Parathyroid adenoma (tissue), 2 donors: ENCODE measurements at regions not wholly inside any gene's neighbourhood (a gene's known extent, or its start where the extent isn't known, plus 50 kb on each side); places are given as distances from the start of the nearest gene placed in this dataset.

Experiments used
- H2AFZ ChIP-seq: fragments of 300-600 bp; sonication (generic); one replicate; pipeline ENCODE4 v1.7.0; 2017; ENCODE audit warnings: antibody characterized with exemption, mild to moderate bottlenecking
- H3K27ac ChIP-seq: fragments of 300-600 bp; sonication (generic); one replicate; pipeline ENCODE4 v1.7.0; 2017
- H3K27me3 ChIP-seq: fragments of 300-600 bp; sonication (generic); one replicate; pipeline ENCODE4 v1.7.0; 2017; ENCODE audit warnings: low read length; ENCODE audit not compliant: control insufficient read depth, insufficient read depth
- H3K36me3 ChIP-seq: fragments of 300-600 bp; sonication (generic); one replicate; pipeline ENCODE4 v1.7.0; 2017; ENCODE audit warnings: low read length; ENCODE audit not compliant: control insufficient read depth, insufficient read depth
- H3K4me1 ChIP-seq: fragments of 300-600 bp; sonication (generic); one replicate; pipeline ENCODE4 v1.7.0; 2017; ENCODE audit warnings: control low read depth
- H3K4me2 ChIP-seq: fragments of 300-600 bp; sonication (generic); one replicate; pipeline ENCODE4 v1.7.0; 2017; ENCODE audit warnings: low read length
- H3K4me3 ChIP-seq: fragments of 300-600 bp; sonication (generic); one replicate; pipeline ENCODE4 v1.7.0; 2017; ENCODE audit warnings: low read depth, low read length
- H3K79me2 ChIP-seq: fragments of 300-600 bp; sonication (generic); one replicate; pipeline ENCODE4 v1.7.0; 2017; ENCODE audit warnings: control low read depth
- H3K9ac ChIP-seq: fragments of 300-600 bp; sonication (generic); one replicate; pipeline ENCODE4 v1.7.0; 2017; ENCODE audit warnings: mild to moderate bottlenecking
- H3K9me3 ChIP-seq: fragments of 300-600 bp; sonication (generic); one replicate; pipeline ENCODE4 v1.7.0; 2017; ENCODE audit warnings: low read length; ENCODE audit not compliant: control insufficient read depth
- TF ChIP-seq, protein P1 (sequence below): fragments of 300-600 bp; sonication (generic); IDR thresholded peaks from one replicate; pipeline ENCODE4 v1.7.0; 2017; ENCODE audit warnings: antibody characterized with exemption, mild to moderate bottlenecking
- donor health status: primary hyperparathyroidism.

DNA sequence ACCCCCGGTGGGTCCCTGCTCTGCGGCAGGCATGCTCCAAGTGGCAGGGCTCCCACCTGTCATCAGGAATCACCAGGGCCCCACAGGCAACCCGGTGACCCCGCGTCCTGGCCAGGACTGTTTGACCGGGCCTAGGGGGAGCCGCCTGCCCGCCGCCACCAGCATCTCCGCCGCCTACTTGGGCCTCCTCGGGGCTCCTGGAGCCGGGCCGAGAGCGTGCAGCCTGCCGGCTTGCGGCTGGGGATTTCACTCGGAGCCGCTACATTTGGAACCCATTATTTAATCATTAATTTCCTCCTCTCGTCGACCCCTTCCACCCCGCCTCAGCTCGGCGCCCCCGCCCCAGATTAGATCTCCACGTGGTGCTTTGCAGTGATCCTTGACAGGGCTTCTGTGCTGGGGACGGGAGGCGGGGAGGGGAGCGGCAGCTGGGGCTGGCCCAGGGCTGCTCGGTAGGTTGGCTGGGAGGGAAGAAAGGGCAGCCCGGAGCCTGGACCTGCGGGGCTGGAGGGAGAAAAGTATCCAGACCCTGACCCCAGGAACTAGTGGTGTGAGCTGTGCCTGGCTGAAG lies 295.4 kb downstream of the CYP26B1 start:
- Histone ChIP-seq H3K4me2 (no peak overlapping the region), H3K36me3 (no peaks in the 10 kb centered on the region), H3K4me1 (peaks cover 8% of the 10 kb centered on the region), H3K4me3 (no peak overlapping the region), H3K9me3 (no peaks in the 10 kb centered on the region), H3K27me3 (no peaks in the 10 kb centered on the region), H3K27ac (no peak overlapping the region), H3K79me2 (no peaks in the 10 kb centered on the region), H2AFZ (peak overlapping the region; percentile 79), H3K9ac (no peak overlapping the region)
- TF ChIP-seq, protein P1, sequence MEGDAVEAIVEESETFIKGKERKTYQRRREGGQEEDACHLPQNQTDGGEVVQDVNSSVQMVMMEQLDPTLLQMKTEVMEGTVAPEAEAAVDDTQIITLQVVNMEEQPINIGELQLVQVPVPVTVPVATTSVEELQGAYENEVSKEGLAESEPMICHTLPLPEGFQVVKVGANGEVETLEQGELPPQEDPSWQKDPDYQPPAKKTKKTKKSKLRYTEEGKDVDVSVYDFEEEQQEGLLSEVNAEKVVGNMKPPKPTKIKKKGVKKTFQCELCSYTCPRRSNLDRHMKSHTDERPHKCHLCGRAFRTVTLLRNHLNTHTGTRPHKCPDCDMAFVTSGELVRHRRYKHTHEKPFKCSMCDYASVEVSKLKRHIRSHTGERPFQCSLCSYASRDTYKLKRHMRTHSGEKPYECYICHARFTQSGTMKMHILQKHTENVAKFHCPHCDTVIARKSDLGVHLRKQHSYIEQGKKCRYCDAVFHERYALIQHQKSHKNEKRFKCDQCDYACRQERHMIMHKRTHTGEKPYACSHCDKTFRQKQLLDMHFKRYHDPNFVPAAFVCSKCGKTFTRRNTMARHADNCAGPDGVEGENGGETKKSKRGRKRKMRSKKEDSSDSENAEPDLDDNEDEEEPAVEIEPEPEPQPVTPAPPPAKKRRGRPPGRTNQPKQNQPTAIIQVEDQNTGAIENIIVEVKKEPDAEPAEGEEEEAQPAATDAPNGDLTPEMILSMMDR = no peak

DNA sequence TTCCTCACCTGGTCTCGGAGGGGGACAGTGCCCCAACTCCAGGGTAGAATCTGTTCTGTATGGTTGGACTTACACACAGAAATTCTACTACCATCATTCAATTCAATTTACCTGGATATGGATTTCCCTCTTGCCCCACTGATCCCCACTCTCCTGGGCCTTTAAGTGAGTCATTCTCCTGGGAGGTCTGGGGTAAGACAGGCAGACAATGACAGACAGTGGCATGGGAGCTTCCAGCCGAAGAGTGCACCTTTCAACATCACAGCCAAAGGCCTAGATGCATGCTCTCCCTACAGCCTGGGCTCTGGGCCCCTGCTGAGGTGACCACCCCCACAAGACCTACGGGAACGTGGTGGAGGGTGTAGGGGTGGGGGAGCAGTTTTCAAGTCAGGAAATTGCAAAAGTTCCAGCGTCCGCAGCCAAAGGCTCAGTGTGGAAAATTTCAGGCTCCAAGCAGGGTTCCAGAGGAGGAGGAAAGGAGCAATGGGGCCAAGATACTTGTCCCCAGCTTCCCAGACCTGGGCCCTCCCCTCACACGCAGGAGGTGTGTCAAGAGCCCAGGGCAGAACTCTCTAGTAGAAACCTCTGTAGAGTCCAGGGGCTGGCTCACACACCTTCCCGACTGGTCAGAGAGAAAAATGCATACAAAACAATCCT lies 296.4 kb downstream of the CYP26B1 start:
- TF ChIP-seq, protein P1 = no peak
- H3K4me3 ChIP-seq = no peak overlapping the region
- H3K36me3 ChIP-seq = no peaks in the 10 kb centered on the region
- no peak overlapping the region for H3K4me2 ChIP-seq
- no peak overlapping the region for H2AFZ ChIP-seq
- peaks cover 8% of the 10 kb centered on the region for H3K4me1 ChIP-seq
- H3K9ac ChIP-seq = no peak overlapping the region
- no peaks in the 10 kb centered on the region for H3K9me3 ChIP-seq
- no peak overlapping the region for H3K27ac ChIP-seq
- no peaks in the 10 kb centered on the region for H3K27me3 ChIP-seq
- H3K79me2 ChIP-seq = no peaks in the 10 kb centered on the region

DNA sequence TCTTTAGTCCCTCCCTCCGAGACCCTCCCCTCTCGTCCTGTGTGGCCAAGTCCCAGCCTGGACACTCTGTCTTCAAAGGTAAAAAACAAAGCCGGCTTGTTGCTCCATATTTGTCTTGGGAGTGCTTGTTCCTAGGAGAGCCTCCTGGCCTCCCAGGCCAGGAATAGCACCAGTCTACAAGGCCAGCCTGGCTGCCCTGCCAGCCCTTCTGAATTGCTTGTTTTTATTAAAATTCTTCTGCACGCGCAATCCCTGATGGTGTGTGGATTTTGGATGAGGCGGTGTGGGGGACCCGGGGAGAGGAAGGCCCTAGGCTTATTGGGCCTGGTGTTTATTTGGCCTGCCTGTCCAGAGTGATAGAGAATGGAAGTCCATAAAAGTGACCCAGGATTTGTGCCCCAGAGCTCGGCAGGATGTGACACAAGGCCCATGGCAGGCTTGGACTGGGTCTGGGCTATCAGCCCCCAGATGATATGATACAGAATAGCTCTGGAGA lies 297.3 kb downstream of the CYP26B1 start:
- TF ChIP-seq, protein P1 = no peak
- Histone ChIP-seq H3K9me3 (no peaks in the 10 kb centered on the region), H3K9ac (no peak overlapping the region), H3K4me3 (no peak overlapping the region), H2AFZ (no peak overlapping the region), H3K4me1 (peaks cover 8% of the 10 kb centered on the region), H3K79me2 (no peaks in the 10 kb centered on the region), H3K36me3 (no peaks in the 10 kb centered on the region), H3K27me3 (no peaks in the 10 kb centered on the region), H3K27ac (no peak overlapping the region), H3K4me2 (no peak overlapping the region)

DNA sequence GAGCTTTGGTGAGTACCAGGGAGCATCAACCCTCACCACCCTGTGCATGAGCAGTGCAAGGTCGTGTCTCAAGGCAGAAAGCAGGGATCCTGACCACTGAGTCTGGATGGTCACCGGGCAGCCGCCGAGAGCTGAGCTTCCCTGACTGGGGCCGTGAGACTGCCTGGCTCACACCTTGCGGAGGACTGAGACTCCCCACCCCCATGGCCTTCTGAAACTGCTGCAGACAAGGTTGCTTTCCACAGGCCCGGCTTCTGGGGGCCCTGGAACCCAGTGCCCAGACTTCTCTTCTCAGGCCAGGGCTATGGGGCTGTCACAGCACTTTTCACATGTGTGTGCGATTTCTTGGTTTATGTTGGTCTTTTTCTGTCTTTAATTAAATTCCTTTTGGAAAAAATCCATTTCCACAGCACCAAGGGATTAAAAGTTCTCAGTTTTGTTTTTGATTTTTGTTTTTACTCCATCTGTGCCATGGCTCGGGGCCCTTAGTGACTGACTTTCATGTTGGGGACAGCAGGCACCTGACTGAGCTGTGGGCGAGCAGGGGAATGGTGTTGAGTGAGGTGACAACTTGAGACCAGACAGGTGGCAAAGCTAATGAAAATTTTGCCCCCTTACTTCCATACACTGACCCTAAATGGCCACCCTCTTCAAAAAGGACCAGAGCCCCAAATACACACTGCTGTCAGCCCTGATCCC lies 297.9 kb downstream of the CYP26B1 start:
- Histone ChIP-seq H3K27me3 (no peaks in the 10 kb centered on the region), H3K9me3 (no peaks in the 10 kb centered on the region), H3K79me2 (no peaks in the 10 kb centered on the region), H3K4me2 (no peak overlapping the region), H3K4me1 (peaks cover 8% of the 10 kb centered on the region), H3K4me3 (no peak overlapping the region), H3K36me3 (no peaks in the 10 kb centered on the region), H2AFZ (no peak overlapping the region), H3K9ac (no peak overlapping the region), H3K27ac (no peak overlapping the region)
- TF ChIP-seq, protein P1 = no peak
